Naive B cell (primary cell): ENCODE measurements at regions not wholly inside any gene's neighbourhood (a gene's known extent, or its start where the extent isn't known, plus 50 kb on each side); places are given as distances from the start of the nearest gene placed in this dataset.

Experiments
- ATAC-seq, 2 donors: fragments of 150-1000 bp; cut with Tn5 transposase; 2 replicates each; pipeline ENCODE4 v1.10.0; 2021; ENCODE audit warnings: low read depth in 2 of 2, mild to moderate bottlenecking in 2 of 2, moderate library complexity in 2 of 2
- DNase-seq: peaks from one replicate; pipeline ENCODE4 v3.0.0; 2022
- H3K27ac Mint-ChIP-seq, 6 donors: one replicate each; pipeline ENCODE4 v1.8.0; 2020 to 2022; ENCODE audit warnings: mild to moderate bottlenecking in 6 of 6, mixed read lengths in 6 of 6, moderate library complexity in 5 of 6, inconsistent platforms in 2 of 6
- H3K27me3 Mint-ChIP-seq, 3 donors: one replicate each; pipeline ENCODE4 v1.8.0; 2021 to 2022; ENCODE audit warnings: mixed read lengths in 3 of 3, mild to moderate bottlenecking in 1 of 3
- H3K36me3 Mint-ChIP-seq, 2 donors: one replicate each; pipeline ENCODE4 v1.8.0; 2020 to 2022; ENCODE audit warnings: mixed read lengths in 2 of 2, inconsistent platforms in 1 of 2, mild to moderate bottlenecking in 1 of 2
- H3K4me1 Mint-ChIP-seq, 3 donors: one replicate each; pipeline ENCODE4 v1.8.0; 2020 to 2022; ENCODE audit warnings: mixed read lengths in 3 of 3, inconsistent platforms in 1 of 3, mild to moderate bottlenecking in 1 of 3, moderate library complexity in 1 of 3
- H3K4me3 Mint-ChIP-seq, 8 donors: one replicate each; pipeline ENCODE4 v1.8.0; 2020 to 2022; ENCODE audit warnings: mild to moderate bottlenecking in 8 of 8, mixed read lengths in 8 of 8, moderate library complexity in 8 of 8, inconsistent platforms in 2 of 8
- H3K9me3 Mint-ChIP-seq, 7 donors: one replicate each; pipeline ENCODE4 v1.8.0; 2020 to 2022; ENCODE audit warnings: mixed read lengths in 7 of 7, mild to moderate bottlenecking in 5 of 7, inconsistent platforms in 2 of 7, moderate library complexity in 1 of 7

DNA sequence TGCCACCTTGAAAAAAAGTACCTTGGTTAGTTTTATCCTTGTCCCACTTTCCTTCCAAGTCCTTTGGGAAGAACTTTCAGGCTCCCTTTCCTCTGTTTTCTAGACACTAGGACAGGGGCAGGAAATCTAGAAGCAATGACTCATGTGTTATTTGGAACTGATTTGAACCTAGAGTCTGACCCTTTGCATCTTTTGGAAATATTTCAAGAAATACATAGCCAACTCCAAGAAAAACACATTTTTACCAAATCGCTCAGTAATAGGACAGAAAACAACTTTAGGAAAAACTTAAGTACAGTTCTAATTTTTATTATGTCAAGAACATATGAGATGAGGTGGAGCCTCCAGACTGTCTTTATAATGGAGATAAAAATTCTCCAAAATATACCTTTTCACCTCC lies 292.4 kb downstream of the PTBP2 start:
- no peak overlapping the region for H3K4me3 Mint-ChIP-seq
- ATAC-seq (no peak), DNase-seq (no peak)
- no peaks in the 10 kb centered on the region for H3K36me3 Mint-ChIP-seq
- H3K27me3 Mint-ChIP-seq, result peaks cover 0 to 14% (median 14%) of the 10 kb centered on the region in 3 donors
- peaks cover 0 to 4% (median 0%) of the 10 kb centered on the region in 7 donors for H3K9me3 Mint-ChIP-seq
- no peak overlapping the region for H3K27ac Mint-ChIP-seq
- H3K4me1 Mint-ChIP-seq, result no peaks in the 10 kb centered on the region

DNA sequence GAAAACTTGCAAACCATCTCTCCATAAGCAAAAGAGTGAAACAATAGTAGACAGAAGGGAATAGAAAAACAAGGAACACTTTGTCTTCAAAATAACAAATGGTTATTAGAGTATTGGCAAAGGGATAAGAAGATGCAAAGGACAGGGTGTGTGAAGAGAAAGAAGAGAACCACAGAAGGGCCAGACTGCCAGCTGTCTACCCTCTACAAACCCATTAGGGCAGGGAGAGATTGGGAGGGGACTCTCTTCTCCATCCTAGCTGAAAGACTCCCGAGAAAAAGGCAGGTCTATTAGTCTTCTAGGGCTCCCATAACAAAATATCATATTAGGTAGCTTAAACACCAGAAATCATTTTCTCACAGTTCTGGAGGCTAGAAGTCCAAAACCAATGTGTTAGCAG lies 292.8 kb downstream of the PTBP2 start:
- peaks cover 0 to 18% (median 14%) of the 10 kb centered on the region in 3 donors for H3K27me3 Mint-ChIP-seq
- no peak overlapping the region for H3K4me3 Mint-ChIP-seq
- no peak overlapping the region for H3K27ac Mint-ChIP-seq
- DNase-seq (no peak), ATAC-seq (no peak)
- no peaks in the 10 kb centered on the region for H3K4me1 Mint-ChIP-seq
- H3K36me3 Mint-ChIP-seq, result no peaks in the 10 kb centered on the region
- H3K9me3 Mint-ChIP-seq, result peaks cover 0 to 6% (median 0%) of the 10 kb centered on the region in 7 donors

DNA sequence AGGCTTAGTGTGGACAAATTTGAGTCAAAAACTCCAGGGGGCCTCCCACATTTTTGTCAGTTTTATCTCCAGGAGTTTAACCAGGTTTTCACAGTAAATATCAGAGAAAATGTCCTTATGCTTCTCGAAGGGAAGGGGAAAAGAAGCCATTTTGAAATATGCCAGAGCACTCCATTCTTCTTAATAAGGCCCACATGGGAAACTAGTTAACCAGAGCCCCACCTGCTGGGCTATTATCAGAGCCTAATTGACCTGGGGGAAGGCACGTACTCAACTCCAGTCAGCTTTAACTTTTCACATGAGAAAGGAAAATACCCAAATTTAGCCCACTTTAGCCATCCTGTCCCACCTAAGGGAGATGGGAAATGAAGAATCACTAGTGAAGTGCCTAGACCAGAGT lies 296.3 kb downstream of the PTBP2 start:
- Mint-ChIP-seq H3K4me3 (no peak overlapping the region), H3K9me3 (peaks cover 0 to 6% (median 0%) of the 10 kb centered on the region in 7 donors), H3K36me3 (no peaks in the 10 kb centered on the region), H3K27ac (no peak overlapping the region), H3K4me1 (no peaks in the 10 kb centered on the region), H3K27me3 (peaks cover 0 to 18% (median 10%) of the 10 kb centered on the region in 3 donors)
- no peak for DNase-seq
- ATAC-seq, result no peak
